ENCODE measurements at regions not wholly inside any gene's neighbourhood (a gene's known extent, or its start where the extent isn't known, plus 50 kb on each side); places are given as distances from the start of the nearest gene placed in this dataset.
"Not testable (repeated sequence)": the region's sequence is repeated elsewhere in the genome, so short reads cannot be mapped to it uniquely, and the experiment has no call there.

DNA sequence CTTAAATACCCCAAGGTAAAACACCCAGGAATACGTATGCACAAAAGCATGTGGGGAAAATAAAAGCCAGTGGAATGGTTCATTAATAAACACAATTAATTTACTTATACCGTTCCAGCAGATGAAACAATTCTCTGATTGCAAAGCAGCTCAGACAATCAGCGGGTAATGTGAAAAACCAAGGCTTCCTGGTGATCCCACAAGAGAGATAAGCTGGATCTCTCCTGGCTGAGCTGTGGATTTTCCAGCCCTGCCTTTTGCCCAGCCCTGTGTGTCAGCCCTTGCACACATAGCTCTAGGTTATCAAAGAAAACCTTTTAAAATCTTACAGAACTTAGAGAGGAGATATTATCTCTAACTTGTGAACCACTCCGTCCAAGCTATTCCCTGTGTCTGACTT is 1010.7 kb upstream of the AUTS2 start:
- no peak for DNase-seq

DNA sequence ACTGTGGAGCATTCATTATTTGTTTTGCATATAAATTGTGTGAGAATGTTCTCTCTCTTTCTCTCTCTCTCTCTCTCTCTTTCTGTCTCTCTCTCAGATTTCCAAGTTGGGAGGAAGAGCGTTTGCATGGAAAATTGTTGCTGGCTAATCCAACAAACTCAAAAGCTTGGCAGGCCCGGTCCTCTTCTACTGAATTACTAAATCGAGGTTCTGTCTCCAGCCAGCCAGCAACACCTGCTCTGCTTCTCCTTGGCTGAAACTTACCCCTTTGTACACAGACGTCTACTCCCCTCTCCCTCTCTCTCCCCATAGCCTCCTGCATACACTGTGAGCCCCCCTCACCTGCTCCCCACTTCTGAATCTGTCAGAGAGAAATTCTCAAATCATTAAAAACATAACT is 996.4 kb upstream of the AUTS2 start:
- no peak for DNase-seq

- DNase-seq = no peak
These were observed 993.7 kb upstream of the AUTS2 start for GRCh38 chr7:68604541-68604940.

- no peak for DNase-seq
These were observed 987.6 kb upstream of the AUTS2 start for GRCh38 chr7:68610701-68611100.

- peak; percentile 20 for DNase-seq
These were observed 984.9 kb upstream of the AUTS2 start for GRCh38 chr7:68613405-68613804.

DNA sequence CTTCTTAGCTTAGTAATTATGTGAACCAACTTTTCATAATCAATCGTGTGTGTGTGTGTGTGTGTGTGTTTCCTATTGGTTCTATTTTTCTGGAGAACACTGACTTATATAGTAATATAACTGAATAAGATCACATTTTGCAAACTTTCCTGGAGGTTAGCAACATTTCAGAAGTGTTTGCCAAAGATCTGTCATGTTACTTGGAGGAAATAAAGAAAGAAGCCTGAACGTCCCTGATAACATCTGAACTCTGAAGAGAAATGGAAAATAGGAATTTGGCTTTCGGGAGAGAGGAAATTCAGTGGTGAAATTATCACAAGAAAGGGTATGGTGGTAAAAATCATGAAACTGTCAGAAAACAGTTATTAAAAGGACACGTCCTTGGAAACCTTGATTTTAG is 984.4 kb upstream of the AUTS2 start:
- no peak for DNase-seq

DNA sequence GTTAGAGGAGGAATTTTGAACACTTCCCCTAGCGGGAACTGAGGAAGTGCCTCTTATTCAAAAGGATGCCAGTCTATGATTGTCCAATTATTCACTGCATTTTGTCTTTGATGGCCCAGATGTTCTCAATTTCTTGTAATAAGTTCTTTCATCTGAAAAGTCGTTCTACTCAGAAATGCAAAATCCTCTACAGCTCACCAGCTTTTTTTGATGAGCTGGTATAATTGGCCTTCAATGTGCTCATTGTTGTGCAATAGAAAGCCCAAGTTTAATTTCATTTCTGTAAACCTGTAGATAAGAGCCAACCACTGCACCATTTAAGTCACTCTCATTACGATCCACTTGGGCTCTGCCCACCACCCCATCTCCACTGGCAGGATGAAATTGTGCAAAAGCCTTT is 978.7 kb upstream of the AUTS2 start:
- peak; percentile 23 for DNase-seq

GRCh38 chr7:68622500-68622899 is 975.8 kb upstream of the AUTS2 start:
- DNase-seq = no peak

- DNase-seq = no peak
These were observed 975.2 kb upstream of the AUTS2 start for GRCh38 chr7:68623030-68623429.

DNA sequence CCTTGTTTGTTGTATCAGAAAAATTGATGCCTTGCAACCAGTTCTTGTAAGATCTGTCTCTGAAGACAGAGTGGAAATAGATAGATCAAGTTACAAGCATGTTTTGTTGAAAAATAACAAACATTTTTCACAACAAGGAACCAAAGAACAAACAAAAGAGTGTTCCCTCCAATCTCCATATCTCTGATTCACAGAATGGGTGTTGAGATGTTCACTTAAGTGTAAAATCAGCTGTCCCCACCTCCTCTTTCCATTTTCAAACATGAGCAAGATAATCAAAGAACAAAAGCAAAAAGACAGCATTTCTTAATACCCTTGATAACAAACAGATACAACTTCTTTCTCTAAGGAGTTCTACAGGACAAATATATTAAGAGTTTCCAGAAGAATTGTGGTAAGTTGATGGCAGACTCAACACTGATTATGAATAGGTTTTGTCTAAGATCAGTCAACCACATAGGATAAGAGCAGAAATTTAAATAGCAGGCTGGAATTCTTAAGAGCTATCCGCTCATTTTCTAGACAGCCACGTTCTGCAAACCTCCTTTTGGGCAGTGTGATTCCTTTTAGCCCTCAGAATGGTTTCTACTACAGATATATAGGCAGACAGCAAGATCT is 970.9 kb upstream of the AUTS2 start:
- DNase-seq = no peak

DNA sequence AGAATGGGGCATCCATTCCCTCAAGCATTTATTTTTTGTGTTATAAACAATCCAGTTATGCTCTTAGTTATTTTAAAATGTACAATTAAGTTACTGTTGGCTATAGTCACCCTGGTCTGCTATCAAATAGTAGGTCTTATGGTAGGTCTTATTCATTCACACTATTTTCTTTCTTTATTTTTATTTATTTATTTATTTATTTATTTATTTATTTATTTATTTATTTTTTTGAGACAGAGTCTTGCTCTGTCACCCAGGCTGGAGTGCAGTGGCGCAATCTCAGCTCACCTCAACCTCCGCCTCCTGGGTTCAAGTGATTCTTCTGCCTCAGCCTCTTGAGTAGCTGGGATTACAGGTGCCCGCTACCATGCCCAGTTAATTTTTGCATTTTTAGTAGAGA is 967.4 kb upstream of the AUTS2 start:
- DNase-seq = not testable (repeated sequence)

DNA sequence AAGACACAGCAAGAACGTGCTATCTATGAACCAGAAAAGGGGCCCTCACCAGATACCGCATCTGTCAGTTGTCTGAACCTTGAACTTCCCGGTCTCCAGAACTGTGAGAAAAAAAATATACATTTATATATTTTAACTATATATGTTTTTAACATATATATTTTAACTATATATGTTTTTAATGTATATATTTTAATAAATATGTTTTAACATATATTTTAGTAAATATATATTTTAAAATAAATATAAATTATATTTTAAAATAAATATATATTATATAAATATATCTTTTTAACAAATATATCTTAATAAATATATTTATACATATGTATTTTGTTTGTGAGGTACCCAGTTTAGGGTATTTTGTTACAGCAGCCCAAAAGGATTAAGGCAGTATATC is 958.2 kb upstream of the AUTS2 start:
- DNase-seq = no peak

- DNase-seq = no peak
These were observed 955.5 kb upstream of the AUTS2 start for GRCh38 chr7:68642727-68643126.

DNA sequence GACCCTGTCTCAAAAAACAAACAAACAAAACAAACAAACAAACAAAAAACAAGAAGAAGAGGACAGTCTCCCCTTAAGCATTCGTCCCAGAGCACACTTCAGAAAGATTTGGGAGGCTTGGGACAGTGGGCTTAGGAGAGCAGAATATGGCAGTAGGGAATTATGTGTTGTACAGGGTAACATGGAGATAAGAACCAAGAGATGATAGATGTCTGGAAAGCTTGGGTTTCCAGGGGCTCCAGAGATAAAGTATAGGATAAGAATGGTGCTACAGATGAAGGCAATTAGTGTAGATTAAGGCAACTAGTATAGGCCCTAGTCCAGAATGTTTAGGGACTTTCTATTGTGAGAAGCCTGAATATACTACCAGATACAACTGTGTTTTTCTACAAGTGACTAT is 934.9 kb upstream of the AUTS2 start:
- DNase-seq = no peak

- DNase-seq = no peak
These were observed 927.2 kb upstream of the AUTS2 start for GRCh38 chr7:68671046-68671445.

GRCh38 chr7:68671671-68672070 is 926.6 kb upstream of the AUTS2 start:
- no peak for DNase-seq

- no peak for DNase-seq
These were observed 923.4 kb upstream of the AUTS2 start for GRCh38 chr7:68674826-68675225.

GRCh38 chr7:68676813-68677535 is 921.3 kb upstream of the AUTS2 start:
- no peak for DNase-seq

DNA sequence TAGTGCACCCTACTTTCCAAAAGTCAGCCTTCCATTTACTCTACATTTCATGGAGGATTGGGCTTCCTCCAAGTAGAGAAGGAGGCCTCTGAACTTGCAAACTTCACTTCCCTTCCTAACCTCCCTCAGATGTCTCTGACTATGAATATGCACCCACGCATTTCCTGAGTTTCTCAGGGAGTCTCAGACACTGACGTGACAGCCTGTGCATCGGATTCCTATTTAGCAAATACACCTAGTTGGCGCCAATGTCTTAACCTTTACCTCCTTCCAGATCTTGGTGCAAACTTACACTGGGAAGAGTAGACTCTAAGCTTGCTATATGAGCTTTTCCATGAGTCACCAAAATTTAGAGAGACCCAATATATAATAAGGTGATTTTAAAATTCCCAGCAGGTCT is 920.1 kb upstream of the AUTS2 start:
- no peak for DNase-seq

DNA sequence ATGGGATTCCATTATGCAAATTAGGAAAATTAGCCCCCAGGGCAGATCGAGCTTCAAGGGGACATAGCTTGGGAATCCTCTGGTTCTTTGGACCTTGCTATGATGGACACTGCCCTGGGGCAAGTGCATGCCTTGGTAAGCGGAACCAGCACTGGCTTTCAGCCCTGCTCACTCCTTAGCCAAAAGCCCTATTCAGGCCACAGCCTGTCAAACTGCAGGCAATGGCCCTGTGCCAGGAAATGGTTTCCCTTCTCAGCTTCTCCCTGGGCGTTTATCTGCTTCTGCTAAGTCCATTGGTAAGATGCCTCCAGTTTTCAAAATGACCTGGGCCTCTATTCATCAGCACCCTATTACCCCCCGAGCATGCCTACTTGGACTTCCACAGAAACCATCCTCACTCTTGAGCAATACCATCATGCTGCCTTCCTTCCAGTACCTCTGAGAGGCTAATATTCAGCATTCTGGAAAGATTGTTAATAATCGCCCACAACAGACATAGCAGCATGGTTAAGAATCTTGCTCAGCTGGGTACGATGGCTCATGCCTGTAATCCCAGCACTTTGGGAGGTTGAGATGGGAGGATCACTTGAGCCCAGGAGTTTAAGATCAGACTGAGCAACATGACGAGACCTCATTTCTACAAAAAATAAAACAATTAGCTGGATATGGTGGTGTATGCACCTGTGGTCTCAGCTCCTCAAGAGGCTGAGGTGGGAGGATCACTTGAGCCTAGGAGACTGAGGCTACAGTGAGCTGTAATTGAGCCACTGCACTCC is 918.6 kb upstream of the AUTS2 start:
- no peak for DNase-seq

- DNase-seq = no peak
These were observed 917.9 kb upstream of the AUTS2 start for GRCh38 chr7:68680235-68680872.

DNA sequence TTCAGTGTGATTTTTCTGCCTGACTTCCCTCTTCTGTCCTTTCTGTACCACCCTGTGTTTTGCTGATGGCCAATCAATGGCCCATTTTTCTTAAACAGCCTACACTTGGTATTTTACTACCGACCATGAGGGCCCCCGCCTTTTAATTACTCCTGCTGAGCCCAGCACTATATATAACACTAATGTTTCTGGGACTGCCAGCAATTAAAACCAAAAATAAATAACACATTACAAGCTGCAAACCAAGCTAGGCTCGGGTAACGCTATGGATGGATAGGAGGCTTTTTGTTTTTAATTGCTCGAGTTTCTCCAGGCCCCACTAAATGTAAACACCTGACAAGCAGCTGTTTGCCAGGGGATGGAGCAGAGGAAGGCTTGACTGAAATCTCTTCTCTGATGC is 915.4 kb upstream of the AUTS2 start:
- no peak for DNase-seq

- peak; percentile 54 for DNase-seq
These were observed 913.9 kb upstream of the AUTS2 start for GRCh38 chr7:68684246-68684839.

Measured in fibroblast of skin of right quadriceps (primary cell).